GM18499 (cell line): ENCODE measurements at regions not wholly inside any gene's neighbourhood (a gene's known extent, or its start where the extent isn't known, plus 50 kb on each side); places are given as distances from the start of the nearest gene placed in this dataset.

Source experiments
- ATAC-seq: cut with Tn5 transposase; IDR thresholded peaks from one replicate; pipeline ENCODE4 v1.9.1; 2021; ENCODE audit warnings: moderate number of reproducible peaks; ENCODE audit not compliant: insufficient read depth, unreplicated experiment

DNA sequence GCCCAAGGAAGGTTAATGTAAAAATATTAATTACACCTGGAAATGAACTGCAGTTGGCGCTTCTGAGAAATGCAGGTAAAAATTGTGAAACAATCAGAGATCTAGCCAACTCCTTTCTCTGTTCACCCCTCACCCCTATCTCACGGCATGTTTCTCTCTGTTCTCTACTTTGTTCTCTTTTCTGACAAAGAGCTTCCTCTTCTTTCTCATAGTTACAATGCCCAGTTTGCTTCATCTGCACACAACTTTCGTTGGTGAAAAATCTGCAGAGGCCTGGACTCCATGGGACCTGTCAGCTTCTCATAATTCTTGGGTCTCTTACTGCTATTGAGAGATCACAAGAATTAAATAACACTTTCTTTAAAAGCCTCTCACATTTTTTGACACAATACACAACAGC, 212.9 kb upstream of the LRRN1 start:
- ATAC-seq: no peak

DNA sequence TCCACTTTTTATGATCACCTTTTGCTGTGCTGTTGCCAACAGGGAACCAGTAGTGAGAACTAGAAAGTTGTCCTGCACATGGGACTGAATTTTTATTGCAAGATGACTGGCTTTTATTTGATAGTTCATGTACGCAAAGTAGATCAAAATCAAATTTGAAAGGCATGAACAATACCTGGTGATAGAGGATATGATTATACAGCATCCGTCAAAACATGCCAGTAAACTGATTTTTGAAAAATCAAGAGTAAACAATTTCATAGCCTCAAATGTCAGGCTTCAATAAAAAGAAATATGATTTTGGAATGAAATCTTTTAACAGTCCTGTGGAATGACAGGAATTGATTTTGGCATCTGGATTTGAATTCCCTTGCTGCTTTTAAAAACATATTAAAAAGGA, 219.6 kb upstream of the LRRN1 start:
- no peak for ATAC-seq

DNA sequence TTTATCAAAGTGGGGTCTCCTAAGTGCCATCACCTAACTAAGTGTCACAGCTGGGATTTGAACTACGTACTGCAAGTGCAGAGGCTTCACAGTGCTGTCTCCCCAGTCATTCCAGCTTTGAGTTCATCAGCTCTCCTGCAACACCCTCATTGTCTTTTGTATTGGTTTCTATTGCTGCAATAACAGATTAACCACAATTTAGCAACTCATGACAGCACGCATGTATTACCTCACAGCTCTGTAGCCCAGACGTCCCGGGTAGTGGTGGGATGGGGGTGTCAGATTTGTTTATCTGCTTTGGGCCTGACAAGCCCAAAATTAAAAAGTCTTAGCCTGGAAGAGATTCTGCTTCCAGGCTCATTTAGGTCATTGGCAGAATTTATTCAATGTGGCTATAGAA, 220.5 kb upstream of the LRRN1 start:
- no peak for ATAC-seq

DNA sequence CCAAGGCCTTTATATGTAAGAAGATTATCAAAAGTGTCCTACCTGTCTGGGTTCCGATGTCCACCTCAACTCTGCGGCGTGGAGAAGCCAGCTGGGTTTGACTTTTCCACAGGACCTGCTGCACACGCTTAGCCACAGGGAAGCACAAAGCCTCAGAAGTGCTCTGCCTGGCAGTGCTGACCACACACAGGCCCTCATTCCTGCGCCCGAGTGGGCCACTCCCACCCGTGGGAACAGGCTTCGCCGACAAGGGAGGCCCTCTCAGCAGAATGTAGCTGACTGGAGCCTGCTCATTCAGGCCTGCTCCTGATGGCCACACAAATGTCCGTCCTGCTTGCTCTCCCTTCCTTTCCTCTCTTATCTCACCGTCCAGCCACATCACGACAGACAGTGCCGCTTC, 221.4 kb upstream of the LRRN1 start:
- no peak for ATAC-seq

DNA sequence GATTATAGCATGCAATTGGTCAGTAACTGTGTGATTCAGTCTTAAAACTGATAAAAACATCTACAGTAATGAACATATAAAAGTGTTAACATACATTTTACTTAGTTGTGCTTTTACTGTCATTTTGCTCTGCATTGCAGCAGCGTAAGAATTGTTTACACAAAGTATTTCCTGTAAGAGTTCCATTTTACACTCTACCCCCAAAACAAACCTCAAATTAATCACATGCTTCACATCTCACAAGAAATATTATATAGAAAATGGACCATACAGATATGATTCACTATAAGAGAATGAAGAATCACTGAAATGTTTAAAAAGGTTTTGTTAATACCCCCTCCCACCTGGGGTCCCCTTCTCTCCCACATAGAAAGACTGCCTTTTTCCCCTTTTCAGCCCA, 225.9 kb upstream of the LRRN1 start:
- no peak for ATAC-seq

DNA sequence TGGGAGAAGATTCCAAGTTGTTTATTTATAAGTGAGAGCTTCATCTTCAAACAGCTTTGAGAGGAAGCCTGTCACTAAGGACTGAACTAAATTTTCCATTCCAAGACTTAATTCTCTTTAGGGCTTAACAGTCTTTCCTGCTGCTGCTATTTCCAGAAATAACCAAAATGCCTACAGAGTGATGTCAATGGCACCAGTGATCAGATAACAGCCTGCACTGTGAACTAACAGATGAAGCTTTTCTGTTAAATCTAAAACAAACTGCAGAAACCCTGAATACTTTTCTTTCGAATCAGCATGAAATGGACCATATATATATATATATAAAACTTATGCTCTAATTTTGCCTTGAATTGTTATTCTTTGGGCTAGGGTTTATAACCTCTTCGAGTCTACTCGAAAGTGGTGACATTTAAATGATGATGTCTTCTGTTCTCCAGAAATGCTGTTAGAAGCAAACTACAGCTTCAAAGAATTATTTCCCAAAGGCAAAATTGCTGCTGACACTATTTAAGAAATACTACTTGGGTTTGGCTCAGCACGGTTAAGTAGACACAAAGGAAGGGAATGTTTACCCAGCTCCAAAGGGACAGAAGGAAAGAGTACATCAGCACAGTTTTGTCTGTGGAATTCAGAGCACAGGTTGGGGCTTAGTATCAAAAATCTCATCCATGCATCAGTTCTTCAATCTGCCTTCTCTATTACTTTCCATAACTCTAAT, 238.5 kb upstream of the LRRN1 start:
- ATAC-seq: no peak

DNA sequence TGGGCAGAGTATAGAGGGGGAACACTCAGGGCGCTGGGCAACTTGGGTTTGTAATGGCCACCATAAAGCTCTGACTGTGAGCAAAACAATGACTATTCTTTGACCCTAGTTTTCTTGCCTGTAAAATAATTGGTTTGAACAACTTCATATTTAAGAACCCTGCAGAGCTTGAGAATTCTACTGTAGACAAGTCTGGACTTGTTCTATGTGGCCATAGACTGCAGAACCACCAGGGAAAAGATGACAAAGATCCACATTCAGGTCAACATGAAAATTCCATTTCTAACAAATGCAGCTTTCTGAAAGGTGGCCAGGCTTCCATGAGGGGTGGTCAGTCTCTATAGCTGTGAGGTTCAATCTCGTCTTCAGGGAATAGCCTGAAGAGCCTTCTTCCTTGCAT, 239.4 kb upstream of the LRRN1 start:
- no peak for ATAC-seq

DNA sequence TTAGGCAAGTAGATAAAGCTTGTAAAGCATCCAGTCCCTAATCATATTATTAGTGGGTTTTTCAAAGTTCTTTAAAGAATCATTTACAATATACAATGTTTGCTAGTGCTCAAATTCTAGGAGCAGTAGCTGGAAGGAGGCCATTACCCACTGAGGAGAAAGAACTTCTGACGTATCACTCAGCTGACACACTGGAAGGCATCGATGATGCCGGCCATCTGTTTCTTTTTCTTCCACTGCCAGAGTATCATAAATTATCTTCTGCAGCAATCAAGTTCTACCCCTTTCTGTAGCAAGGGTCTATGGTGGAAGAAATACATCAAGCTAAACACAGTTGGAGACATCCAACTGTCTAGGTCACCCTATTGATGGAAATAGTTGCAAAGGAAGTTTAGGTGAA, 243.2 kb upstream of the LRRN1 start:
- ATAC-seq: no peak

DNA sequence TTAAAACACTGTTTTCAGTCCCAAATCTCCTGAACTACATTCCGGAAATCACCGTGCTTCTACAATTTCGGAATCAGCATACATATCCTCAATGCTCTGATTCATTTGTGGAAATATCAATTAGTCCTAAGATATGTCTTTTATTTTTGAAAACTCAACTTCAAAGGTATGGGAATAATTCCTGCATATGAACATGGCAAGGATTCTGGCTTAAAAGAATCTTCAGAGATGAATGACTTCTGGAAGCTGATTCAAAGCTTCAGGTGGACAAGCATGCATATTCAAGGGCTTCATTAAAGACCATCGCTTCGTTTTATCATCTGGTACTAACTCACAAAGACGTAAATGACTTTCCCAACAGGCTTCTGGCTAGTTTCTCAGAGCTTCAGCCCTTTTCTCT, 246.0 kb upstream of the LRRN1 start:
- ATAC-seq: no peak

DNA sequence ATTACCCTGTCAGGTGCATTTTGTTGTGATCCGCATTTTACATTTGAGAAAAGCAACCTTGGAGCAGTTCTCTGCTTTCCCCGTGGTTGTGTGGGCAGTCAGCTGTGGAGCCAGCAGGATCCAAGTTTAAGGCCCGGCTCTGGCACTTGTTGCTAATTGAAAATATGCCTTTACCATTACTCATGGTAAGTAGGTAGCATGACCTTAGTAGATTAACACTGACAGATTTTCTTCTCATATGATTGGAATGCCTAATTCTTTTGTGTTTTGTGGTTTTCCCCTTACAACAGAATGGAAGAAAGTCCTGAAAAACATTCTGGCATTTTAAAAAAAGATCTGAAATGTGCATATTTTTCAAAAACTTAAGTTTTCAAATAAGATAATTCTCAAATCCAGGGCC, 246.5 kb upstream of the LRRN1 start:
- ATAC-seq: no peak

DNA sequence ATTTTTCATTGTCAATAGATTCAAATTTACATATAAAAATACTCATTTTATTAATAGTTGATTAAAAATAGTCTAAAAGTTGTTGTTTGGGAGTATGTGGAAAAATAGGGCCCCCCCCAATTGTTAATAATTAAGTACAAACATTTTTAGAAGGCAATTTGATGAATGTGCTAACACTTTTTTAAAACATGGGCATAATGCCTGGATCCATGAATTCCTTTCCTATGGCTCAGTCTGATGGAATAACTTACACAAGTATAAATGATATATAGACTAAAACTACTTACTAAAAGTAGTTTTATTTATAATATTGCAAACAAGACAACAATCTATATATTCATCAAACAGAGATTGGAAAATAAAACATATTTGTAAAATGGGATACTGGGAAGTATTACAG, 247.2 kb upstream of the LRRN1 start:
- no peak for ATAC-seq

DNA sequence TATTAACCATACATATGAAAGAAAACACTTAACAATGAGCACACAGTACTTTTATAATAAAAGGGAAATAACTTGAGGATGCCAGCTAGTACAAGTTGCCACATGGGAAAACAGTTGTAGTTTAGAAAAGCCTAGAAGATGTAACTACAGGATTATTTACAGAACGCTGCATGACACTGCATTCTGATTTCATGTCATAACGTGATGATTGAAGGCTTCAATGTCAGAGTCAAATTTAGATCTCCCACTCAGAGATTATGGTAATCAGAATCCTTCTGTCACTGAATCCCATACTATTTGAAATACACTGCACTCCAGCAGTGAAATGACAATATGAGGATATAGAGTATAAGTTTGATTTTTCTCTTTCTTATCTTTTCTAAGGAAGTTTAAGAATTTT, 253.9 kb upstream of the LRRN1 start:
- ATAC-seq: no peak

DNA sequence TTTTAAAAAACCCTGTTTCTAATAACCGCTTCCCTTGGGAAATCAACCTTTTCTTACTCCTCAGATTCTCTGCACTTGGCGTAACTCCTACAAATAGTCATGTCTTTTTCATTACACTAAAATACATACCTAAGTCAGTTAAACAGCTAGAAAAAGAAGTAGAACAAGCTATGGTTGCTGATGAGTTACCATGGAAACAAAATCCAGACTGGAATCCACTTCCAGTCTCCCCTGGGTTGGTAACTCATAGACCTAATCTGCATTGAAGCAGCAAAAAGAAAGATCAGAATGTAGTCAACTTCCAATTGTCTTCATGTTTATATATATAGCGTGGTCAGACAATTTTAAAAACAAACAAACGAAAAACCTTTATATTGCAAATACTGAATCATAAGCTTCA, 260.8 kb upstream of the LRRN1 start:
- no peak for ATAC-seq

DNA sequence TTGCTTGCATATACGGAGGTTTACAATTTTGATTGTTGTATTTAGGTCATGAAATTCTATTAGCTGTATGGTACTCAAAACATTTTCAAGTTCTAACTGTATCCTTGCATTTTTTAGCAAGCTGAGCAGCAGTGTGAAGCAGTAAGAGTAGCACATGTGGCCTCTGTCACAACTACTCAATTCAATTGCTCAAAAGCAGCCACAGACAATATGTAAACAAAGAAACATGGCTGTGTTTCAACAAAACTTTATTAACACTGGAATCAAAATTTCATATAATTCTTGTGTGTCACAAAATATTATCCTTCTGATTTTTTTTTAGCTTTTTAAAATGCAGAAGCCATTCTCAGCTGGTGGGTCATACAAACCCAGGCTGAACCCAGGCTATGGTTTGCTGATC, 266.7 kb upstream of the LRRN1 start:
- ATAC-seq: no peak

DNA sequence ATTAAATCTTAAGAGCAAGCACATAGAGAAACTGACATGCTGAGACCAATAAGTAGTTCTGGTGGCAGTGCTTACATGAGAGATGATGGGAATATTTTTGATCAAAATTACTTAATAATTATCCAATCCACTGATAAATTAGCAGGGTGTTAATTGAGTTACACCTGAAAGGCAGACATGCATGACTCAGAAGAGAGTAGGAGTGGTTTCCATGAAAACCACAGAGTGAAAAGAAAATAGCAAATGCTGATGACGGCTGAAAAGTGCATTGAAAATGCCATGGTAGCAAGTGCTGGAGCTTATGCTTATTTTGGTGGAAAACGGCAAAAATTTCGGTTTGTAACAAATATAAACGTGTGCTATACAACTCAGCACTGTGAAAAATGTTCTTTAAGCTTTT, 267.8 kb upstream of the LRRN1 start:
- no peak for ATAC-seq

DNA sequence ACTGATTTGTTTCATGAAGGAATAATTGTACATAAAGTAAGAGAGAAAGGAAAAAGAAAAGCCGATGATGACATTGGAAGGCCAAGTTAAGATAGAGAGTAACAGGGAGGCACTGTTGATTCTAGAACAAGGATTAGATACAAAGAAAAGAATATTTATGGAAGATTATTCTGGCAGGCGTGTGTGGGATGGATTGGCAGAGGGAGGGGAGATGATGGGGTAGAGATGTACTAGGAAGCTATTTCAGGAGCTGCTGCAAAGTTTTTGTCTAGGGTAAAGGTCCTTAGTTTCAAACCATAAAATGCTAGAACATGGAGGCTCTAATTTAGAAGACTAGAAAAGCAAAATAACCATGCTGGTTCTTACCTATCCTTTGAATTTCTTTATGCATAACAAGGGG, 280.0 kb upstream of the LRRN1 start:
- no peak for ATAC-seq

DNA sequence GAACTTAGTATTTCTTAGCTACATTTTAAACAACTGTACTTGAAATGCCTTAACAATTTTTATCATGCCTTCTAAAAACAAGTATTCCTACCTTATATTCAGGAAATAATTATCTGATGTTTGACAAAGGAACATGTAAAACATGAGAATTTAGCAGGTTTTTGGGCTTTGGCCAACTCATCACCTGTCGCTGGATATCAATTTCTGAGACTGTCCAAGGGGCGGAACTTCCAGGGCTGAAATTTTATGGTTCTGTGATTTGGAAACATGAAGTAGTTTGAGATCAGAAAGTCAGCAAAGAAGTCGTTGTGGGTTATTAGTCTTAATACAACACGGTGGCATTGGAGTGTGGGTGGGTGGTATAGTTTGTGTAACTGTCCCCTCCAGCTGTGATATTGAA, 282.2 kb upstream of the LRRN1 start:
- ATAC-seq: no peak

DNA sequence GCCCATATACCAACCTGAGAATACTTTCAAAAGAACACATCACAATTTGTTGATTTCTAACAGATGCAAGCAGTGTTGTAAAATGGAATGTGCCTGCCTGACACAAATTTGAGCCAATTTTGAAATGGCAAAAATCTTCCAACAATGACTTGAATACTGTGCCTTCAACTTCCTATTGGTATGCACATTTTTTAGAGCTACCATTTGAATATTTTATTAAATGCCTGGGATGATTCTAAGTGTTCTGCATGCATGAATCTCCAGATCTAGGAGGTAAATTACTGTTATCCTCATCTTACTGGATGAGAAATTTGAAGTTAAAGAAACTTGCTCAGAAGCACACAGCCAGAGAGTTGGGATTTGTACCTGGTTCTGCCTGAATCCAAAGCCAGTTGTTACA, 282.8 kb upstream of the LRRN1 start:
- no peak for ATAC-seq

DNA sequence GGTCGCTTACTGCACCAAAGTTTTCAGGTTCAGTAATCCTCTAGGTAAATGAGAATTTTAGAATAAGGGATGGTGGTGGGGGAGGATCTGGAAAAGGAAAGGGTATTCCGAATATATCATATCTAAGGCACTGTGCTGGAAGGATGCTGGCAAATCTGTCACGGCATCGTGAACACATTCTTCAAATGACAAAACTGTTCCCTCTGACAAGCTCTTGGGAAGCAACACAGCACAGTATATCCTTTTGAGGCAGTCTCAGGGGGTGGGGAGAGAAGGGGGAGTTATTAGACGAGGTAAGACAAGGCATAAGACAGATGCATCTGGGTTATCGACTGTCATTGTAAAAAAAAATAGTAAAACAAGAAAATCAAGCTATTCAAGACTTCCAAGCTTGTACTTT, 289.6 kb upstream of the LRRN1 start:
- no peak for ATAC-seq

DNA sequence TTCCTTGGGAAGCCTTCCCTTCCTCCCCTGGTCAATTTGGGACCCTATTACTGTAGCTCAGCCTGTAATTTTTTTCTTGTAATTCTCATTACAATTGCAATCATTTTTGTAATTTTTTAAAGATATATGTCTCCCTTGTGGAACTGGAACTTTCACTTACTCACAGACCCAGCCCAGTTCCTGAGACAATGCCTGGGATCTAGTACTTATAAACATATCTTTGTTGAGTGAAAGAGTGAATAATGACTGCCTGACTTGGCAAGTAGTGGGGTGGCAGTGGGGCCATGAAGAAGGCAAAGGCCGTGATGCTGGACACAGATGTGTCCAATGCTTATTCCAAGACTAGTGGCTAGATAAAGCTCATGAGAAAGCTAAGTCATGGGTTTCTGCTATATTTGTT, 294.5 kb upstream of the LRRN1 start:
- ATAC-seq: no peak

DNA sequence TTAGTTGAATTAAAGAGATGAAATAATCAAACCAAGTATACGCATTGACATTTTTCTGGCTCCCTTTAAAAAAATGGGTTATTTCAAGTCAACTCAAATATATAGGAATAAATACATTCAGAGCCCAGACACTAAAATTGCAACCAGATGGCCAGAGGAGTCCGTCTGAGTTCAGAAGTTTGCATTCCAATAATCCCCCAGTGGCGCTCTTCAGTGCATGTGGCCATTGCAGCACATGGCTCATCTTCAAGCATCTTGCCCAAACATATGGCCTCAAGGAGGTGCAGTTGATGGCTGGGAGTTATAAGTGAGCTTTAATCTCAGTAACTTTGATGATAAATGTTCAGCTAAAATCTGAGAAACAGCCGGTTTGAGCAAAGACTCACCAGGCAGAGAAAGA, 295.8 kb upstream of the LRRN1 start:
- ATAC-seq: no peak

DNA sequence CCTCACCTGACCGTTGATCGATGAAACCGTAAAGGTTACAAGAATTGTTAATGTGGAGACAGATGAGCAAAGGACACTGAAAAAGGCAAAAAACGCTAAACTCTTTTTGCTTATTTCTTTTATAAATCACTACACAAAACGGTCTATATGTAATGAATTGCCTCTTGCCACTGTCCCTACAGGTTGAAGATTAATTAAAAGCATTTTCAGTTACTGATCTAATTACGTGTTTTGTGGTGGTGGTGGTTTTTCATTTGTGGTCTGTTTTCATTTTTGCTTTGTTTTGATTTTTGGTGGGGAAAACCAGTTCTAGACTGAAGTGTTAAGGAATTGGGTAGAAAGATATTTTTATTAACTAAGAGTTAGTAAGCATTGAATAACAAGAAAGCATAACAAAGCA, 299.2 kb upstream of the LRRN1 start:
- no peak for ATAC-seq

DNA sequence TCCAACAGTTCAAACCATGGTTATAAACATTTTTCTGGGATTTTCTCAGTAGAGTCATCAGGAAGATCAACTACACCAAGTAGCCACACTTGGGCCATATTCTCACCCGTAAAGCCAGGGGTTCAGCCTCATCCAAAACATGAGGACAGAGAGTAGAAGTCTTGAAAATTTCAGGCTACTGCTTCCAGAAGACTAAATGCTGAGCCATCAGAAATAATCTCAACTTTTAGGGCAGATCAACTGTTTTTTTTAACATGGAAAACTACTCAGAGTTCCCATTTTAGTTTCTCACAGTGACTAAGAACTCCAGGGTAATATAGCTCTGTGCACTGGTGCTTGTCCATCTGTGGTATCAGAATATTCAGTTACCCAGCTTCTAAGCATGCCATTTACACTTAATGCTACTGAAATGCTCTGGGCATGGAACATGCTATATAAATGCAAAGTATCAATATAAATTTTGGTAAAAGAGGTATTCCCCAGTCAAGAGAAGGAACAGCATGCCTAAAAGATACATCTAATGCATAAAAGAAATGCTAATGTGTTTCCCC, 300.1 kb upstream of the LRRN1 start:
- no peak for ATAC-seq
